Tibial nerve (tissue), 4 donors: ENCODE measurements at regions not wholly inside any gene's neighbourhood (a gene's known extent, or its start where the extent isn't known, plus 50 kb on each side); places are given as distances from the start of the nearest gene placed in this dataset.

Experiments used
- CTCF ChIP-seq, 5 experiments: fragments of 200-600 bp in 3 of 5; fragments of 450-650 bp in 2 of 5; sonication (generic) in 3 of 5; IDR thresholded peaks; one replicate each; pipeline ENCODE4 v1.5.1; 2016 to 2019; ENCODE audit warnings: antibody characterized with exemption in 5 of 5, mild to moderate bottlenecking in 3 of 5, moderate library complexity in 2 of 5
- EP300 ChIP-seq, 2 donors: sonication (generic); formaldehyde crosslinking; IDR thresholded peaks; one replicate each; pipeline ENCODE4 v1.6.1; 2017; ENCODE audit warnings: antibody characterized with exemption in 2 of 2, mild to moderate bottlenecking in 1 of 2

GRCh38 chr12:13365748-13366366, 169.3 kb downstream of the EMP1 start:
- TF ChIP-seq CTCF (IDR thresholded peaks at IDR 0.05) (no peak), EP300 (IDR thresholded peaks at IDR 0.05) (no peak)
